ENCODE measurements at regions not wholly inside any gene's neighbourhood (a gene's known extent, or its start where the extent isn't known, plus 50 kb on each side); places are given as distances from the start of the nearest gene placed in this dataset.

DNA sequence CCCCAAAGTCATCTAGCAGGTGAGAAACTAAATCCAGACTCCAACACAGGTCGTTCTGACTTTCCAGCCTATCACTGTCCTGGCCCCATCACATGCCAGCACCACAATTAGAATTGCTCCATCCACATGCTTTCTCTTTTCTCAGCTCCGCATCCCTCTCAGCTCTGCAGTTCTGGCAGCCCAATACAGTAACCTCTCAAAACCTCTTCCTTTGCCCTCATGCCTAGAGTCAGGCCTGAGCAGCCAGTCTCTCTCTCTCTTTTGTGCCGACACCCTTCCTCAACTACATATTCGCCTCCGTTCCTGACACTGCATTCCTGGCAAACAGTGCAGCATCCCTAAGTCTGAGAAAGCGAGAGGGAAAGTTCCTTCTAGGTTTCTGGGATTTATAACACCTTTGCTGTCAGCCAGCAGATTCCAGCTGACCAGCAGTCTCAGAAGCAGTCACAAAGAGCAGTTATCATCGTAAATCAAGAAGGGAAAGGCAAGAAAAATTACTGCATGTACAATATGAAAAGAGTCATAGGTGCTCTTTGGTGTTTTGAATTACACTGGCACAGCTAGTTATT lies 258.0 kb downstream of the FAT3 start:
- no peak for DNase-seq
- ATAC-seq = no peak

DNA sequence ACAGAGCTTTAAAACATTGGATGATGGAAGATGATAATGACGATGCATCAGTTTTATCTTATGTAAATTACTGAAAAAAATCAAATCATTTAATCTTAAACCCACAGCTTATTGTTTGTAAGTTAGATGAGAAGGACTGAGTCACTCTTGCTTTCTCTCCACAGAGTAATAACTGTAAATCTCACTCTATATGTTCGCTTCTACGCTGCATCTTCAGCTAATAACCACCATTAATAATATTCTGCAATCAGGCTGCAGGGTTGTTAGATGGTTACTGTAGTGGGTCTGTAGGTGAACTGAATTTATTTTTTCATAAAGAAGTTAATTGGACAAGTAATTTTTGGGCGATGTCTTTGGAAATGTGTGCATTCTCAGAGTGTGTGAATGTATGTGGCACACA lies 260.0 kb downstream of the FAT3 start:
- DNase-seq (no peak), ATAC-seq (no peak)

DNA sequence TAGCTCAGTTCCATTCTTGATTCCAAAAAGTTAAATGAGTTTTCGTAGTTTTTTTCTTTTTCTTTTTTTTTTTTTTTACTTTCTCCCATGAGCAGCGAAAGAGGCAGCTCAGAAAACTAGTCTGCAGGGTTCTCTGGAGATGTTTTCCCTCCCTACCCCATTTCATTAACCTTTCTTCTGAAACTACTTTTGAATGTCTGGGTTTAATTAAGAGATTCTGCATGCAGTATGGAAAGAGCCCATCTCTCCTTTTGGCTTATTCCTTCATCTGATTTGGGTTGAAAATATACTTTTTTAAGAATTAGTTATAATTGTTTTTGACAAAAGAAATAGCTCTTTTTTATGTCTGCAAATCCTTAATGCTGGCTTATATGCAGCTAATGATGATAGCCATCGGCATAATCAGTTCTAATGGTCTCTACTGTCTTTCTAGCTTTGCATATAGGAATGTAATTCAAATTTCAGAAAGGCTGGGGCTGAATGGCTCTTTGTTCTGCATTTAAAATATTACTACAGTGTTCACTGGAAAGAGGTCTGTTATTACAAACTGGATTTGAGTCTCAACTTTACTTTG lies 265.3 kb downstream of the FAT3 start:
- DNase-seq (no peak), ATAC-seq (no peak)

DNA sequence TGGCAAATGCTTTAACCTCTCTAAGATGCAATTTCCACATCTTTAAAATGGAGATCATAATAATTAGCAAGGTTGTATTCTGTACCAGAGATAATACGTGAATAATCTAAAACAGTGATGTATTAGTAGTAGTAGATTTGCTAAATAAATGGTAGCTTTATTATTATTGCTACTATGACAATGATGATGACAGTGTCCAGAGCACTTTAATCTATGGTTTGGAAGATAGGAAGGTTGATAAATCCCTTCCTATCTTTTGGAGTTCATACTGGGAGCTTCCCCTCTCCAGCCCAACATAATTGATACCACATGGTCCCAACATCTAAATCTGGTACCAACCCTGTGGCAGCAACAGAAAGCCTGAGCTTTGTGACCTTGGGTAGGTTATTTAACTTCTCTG lies 267.8 kb downstream of the FAT3 start:
- no peak for DNase-seq
- ATAC-seq = no peak

DNA sequence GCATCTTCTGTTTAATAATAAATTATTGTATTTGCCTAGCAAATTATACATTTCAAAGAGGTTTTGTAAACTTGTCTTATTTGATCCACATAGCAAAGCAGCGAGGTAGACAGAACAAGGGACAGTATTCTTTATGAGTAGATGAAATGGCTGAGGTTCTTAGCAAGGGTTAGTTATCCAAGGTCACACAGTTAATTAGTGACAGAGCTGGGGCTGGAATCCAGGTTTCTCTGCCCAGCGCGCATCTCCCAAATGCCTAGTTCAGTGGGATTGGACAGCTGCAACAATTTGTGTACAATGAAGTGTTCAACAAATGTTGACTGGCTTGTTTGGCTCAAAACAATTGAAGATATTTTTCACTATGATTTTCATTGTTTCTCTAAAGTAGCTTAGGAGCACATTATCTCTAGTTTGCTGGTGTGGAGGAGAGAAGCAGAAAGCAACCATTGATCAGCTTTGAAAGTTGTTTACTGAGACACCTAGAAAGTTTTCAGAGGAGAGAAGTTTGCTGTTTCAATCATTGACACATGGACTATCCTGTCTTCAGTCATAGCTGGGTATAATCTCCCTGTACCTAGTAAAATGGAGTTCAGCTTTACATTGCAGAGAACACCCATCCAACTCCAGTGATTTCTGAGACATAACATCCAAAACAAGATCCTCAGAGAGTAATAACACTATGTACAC lies 270.6 kb downstream of the FAT3 start:
- no peak for ATAC-seq
- no peak for DNase-seq

DNA sequence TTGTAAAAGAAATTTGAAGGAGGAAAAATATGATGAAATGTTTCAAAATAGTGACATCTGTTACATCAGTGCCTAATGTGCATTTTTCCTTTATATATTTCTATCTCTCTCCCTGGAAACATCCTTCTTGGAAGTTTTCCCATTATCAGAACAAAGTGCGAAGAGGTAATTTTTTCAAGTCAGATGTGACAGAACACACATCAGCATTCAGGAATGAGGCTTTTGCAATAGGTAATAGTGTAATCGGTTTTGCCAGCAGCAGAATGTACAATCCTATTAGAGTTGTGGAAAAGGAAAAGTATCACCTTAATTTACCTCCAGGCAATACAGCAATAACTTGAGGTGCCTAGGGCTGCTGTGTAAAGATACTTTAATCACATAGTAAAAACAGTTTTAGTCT lies 275.8 kb downstream of the FAT3 start:
- ATAC-seq = no peak

DNA sequence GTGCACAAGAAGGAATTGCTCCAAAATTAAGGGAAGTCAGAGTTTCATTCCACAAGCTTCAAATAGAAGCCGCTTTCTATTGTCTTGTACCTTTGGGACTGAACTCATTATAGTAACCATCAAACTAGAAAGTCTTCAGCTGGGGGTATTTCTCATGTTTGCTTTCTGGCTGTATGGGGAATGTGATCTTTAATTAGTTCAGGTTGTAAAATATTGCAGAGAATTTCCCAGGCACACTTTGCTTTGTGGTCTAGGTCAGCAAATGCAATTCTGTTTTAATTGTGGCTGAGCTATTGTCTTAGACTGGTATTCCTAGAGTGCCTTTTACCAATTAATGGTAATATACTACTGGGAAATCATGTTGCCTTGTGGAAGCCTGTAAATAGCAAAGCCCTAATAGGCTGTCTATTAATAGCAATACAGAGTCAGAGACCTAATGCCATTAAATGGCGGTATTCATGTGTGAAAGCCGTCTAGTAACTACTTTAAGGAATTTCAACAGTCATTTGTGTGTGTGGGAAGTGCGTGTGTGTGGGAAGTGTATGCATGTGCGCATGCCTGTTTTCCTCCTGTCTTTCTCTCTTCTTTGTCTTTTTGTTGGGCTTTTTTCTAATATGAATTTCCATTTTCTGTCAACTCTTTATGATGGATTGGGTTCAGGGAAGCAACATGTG lies 276.6 kb downstream of the FAT3 start:
- no peak for DNase-seq
- no peak for ATAC-seq

More for the DNA sequence above, 275.8 kb downstream of the FAT3 start:
- DNase-seq = no peak

DNA sequence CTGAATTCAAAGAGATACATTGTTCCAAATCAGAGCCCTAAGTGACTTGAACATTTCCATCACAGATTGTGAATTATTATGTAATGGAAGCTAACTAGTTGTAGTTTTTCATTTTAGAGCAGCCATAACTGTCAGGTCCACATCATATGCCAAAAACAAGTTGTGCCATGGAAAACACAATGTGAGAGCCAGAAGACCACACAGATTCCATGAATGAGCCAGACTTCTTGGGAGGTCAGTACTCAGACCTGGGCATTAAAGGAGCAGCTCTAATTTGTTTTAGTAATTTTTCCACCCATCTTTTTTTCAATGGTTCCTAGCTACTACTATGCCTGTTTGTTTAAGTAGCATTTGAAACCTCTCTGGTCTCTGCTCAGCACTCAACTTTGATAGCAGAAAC lies 279.4 kb downstream of the FAT3 start:
- no peak for DNase-seq
- ATAC-seq = no peak

DNA sequence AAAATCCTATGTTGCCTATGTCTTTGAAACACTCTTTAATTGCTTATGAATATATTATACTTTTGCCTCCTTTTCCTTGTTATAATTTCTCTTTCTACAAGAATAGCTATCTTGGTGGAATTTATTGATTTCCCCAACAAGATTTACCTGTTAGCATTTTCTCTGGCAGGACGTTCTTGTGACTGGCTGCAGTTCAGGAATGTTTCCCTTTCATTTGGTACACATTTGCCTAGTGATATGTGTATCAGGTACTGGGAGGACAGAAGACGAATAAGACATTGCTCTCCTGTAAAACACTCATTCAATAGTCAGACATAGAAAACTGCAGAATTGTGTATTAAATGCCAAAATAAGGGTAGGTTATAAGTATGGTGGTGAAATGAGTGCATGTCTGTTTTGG lies 279.9 kb downstream of the FAT3 start:
- ATAC-seq (no peak), DNase-seq (no peak)

DNA sequence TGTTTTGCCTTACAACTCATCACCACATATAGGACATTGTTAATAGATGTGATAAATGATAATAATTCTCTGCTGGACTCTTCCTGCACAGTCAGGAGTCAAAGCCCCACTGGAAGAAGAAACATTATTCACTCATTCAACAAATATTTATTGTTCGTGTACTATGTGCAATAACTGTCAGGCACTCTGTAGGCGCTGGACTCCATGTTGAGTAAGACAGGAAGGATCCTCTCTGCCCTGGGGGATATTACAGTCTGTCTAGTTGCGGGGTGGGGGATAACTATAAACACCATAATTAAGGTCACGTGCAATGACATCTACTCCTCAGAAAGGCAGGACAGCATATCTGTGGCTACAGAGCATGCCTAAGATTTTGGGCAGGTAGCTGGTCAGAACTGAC lies 281.1 kb downstream of the FAT3 start:
- ATAC-seq (no peak), DNase-seq (no peak)

DNA sequence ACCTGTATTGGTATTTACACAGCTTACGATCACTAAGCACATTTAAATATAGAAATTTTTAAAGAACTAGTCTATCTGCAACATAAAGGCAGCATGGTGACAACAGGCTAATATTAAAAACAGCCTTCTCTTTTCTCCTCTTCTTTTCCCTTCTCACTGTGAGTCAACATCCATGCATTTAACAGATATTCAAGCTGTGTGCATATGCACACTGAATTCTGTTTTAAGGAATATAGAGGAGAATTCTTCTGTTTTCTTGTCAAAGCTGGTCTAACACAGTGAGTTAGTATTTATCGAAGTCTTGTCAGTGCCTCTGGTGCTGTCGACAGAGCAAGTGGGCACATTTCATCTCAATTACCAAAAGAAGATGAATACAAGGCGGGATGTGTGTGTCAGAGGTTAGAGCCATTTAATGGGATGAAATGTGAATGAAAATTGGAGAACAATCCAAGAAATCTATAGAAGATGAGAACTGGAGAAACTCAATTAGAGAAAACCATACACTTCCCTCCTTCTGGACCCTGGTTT lies 282.3 kb downstream of the FAT3 start:
- DNase-seq (no peak), ATAC-seq (no peak)

DNA sequence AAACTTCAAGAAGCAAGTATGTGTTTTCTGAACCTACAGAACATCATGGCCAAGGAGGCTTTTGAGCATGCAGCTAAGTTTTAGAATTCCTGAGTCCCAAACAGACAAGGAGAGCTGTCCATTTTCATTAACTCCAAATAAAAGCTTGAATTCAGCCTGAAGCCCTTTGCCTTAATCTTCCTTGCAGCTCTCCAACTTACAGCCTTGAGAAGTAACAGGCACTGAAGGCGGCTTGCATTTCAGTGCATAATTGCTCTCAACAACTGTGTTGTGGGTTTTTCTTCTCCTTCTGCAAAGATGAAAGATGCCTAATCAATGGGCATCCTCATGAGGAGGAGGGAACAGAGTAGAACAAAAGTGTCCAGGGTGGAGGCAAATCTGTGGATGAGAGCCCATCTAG lies 286.0 kb downstream of the FAT3 start:
- DNase-seq (no peak), ATAC-seq (no peak)

DNA sequence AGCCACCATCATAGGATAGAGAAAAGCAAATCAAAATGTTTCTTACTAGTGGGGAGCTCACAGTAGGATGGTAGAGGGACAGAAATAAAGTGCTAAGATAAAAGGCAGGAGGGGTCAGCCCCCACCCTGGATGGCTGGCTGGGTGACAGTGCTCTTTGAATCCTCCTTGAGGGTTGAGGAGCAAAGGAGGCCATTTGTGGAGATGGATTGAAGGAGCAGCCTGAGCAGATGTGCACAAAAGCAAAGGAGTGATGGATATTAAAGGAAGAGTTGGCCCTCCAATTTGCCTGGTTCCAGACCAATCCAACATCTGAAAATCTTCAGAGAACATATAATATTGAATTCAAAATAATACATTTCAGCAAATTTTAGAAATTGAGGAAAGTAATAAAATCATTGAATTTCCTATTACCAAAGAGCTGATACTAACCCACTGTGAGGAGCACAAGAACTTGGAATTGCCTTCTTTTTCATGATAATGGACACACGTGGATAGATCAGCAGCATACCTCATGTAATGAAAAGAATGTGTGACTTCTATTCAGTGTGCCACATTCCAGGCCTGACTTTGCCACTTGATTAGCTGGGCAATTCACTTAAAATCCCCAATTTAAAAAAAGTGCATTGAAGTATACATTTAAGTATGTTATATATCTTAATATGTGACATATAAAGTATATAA lies 287.0 kb downstream of the FAT3 start:
- no peak for DNase-seq
- ATAC-seq = no peak

DNA sequence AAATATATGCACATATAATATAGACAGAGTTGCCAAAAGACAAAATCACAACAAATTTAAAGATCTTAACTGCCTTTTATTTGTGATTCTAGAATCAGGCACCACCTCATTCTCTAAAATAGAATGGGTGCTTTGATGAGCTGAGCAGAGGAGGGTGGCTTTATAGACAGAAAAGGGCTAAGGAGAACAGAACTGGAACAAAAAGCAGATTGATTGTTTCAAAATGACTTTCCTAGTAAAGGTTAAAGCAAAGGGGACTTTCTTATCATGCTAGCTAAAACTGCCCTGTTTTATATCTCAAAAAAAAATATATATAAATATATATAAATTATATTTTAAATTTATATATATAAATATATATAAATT lies 287.6 kb downstream of the FAT3 start:
- DNase-seq (no peak), ATAC-seq (no peak)

DNA sequence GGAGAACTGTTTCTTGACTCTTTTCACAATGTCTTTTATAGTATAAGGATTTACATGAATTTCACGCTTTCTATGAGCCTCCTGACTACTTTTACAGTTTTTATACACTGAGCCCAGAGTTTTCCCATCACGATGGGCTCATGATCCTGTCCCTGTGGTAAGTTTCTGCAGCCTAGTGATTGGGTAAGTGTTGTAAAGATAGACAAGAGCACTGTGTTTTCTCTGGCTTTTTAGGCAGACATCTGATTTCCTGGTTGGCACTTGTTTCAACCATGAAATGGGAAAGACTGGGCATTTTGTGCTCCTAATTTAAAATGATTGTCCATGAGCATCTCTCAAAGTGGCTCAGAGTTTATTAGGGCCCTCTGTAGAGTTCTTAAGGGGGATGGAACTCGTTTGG lies 299.0 kb downstream of the FAT3 start:
- no peak for DNase-seq
- no peak for ATAC-seq

DNA sequence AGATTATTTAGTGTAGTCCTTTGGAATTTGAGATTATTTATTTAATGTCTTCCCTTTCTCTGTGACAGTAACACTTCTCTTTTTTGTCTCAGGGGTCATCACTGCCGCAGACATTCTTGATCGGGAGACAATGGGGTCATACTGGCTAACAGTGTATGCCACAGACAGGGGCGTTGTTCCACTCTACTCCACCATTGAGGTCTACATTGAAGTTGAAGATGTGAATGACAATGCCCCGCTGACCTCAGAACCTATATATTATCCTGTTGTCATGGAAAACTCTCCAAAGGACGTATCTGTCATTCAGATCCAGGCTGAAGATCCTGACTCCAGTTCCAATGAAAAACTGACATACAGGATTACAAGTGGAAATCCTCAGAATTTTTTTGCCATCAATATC lies 299.9 kb downstream of the FAT3 start:
- ATAC-seq (no peak), DNase-seq (no peak)

DNA sequence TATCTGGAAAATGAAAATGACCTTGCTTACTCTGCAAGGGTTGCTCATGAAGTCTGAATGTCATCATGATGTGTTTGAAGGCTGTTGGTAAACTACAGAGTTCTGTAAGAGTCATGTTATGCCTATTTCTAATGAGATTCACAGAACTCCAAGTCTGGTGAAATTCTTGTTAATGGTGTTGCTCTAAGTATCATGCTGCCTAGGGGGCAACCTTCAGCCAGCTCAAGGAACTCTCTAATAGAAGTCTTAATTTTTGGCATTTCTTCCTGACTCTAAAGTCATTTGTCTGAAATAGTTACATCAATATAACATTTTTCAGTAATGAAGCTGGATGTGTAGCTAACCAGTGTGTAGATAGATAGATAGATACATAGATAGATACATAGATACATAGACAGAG lies 302.8 kb downstream of the FAT3 start:
- DNase-seq (no peak), ATAC-seq (no peak)

DNA sequence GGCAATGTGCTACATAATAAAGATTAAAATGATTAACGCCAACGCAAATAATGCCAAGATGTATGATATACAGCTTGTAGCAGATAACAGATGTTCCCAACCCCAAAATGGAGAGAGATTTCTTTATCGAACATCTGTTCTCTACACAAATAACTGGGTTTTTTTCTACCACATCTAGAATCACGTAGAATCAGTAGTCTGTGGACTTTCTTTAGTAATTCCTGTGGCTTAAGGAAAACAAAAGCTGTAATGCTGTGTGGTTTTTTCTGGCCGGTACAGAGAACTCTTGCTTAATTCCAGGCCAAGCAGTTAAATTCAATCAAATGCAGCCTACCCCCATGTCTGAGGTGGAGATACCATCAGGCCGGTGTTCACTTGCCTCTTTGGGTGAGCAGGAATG lies 303.4 kb downstream of the FAT3 start:
- no peak for DNase-seq
- no peak for ATAC-seq

DNA sequence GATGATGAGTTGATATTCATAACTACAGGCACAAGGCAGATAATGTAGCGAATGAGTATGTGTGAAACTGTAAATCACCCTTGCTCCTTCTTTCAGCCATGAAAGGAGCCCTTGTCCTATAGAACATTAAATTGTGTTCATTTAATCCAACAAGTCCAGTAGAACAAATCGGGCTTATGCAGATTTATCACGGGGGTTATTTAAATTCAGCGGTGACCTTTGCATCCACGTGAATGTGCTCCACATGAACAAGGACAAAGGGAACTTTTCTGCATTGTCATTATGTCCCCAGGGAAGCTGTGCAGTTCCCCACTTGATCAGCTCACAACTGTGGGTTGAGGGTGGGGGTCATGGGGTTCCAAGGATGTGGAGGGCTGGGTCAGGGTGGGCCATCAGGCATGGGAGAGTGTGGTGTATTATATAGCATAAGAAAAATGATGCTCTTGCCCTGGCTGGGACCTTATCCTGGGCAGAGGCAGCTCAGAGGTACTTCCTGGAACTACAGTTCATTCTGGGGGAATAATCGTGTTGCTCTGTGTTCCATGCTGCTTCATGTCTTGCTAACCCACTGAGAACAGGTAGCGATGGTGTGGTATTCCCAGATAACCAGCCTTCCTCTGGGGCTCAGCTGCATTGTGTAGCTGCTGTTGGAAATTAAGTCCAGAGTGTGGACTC lies 306.6 kb downstream of the FAT3 start:
- DNase-seq (no peak), ATAC-seq (no peak)

DNA sequence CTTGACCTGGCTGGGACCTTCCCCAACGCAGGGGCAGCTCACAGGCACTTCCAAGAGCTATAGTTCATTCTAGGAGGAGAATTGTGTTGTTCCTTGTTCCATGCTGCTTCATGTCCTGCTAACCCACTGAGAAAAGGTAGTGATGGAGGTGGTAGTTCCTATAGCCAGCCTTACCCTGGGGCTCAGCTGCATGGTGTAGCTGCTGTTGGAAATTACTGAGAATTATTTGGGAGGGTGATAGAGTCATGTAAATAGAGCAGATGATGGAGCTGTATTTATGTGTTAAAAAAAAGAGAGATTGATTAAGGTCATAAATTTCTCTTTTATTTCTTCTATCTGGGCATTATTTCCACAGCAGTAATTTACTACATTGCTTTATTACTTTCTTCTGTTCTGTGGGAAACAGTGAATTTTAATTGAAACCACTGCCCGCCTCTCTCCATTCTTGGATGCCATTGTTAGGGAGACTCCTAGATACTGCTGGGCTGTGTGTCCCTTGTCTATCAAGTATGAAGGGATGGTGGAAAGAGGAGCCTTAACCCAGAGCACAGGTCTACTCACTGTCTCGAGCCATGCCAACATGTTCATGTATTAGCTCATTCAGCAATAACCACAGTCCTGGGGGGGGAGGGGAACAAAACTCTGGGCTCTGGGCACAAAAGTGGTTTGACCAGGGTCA lies 309.2 kb downstream of the FAT3 start:
- DNase-seq (no peak), ATAC-seq (no peak)

DNA sequence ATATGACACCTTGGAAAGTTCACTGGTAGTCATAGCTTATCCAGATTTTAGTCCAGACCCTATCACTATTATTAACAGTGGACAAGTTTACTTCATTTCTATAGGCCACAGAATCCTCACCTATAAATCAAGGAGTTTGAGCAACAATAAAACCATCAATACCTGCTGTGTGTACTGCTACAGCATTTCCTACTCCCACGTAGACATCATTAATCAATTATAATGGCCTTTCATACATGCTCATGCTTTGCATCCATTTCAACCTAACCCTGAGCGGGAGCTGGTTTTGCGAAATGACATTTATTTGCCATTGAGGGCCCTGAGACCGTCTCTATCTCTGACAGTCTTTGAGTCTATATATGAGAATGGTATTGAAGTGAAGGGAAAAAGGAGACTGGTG lies 312.3 kb downstream of the FAT3 start:
- no peak for ATAC-seq

DNA sequence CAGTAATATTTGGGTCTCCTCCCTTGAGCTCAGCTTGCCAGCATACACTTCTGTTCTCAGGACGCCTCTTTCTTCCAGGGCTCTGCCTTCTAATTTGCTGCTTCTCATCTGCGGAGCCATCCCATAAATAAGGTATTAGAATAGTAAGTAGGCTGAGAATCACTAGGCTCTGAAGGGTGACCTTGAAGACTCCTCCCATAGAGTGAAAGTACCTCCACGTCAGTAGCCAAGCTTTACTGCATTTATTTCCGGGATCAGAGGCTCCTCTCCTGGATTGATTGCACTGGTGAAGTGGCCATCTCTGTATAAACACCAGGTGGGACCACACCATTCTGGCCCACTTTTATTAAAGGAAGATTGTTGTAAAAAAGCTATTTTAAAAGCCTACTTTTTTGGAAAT lies 315.5 kb downstream of the FAT3 start:
- DNase-seq (no peak), ATAC-seq (no peak)

More for the DNA sequence above, 312.3 kb downstream of the FAT3 start:
- no peak for DNase-seq
